ENCODE measurements at regions not wholly inside any gene's neighbourhood (a gene's known extent, or its start where the extent isn't known, plus 50 kb on each side); places are given as distances from the start of the nearest gene placed in this dataset.

DNA sequence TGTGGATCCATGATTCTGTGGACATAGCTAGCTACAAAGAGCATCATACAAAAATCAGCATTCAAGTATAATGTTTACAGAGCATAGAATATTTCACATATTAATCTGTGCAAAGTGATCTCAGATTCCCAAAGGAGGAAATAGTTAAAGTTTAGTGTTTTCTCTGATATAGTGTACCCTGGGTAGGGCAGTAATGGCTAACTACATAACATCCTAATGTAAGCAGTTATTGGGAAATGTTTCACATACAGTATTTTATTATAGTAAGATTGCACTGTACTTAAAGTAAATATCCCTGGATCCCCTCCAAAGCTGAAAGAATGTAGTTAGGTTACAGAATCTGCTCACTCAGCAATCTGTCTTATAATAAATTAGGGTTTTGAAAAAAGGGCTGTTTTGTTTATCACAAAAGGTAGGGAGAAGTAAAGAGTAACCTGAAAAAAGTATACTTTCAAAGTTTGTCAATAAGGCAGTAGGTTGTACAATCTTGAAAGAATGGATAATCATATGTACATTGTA lies 52.5 kb upstream of the SMARCA2 start:
- H3K4me1 ChIP-seq: no peaks in the 10 kb centered on the region
- no peak overlapping the region for H3K27ac ChIP-seq
- in situ Hi-C loops (cut with MboI; ENCODE audit: low sequenced_read_pairs in 4 of 4) (no loop called here), intact Hi-C loops (cut with DNase I; ENCODE audit: low total_unique reads) (no loop called here)
- H3K4me3 ChIP-seq: no peak overlapping the region
- no peak for ATAC-seq
- no peaks in the 10 kb centered on the region for H3K27me3 ChIP-seq
- DNase-seq: no peak
- H3K9me3 ChIP-seq: no peaks in the 10 kb centered on the region
- no peaks in the 10 kb centered on the region for H3K36me3 ChIP-seq
- TF ChIP-seq, protein P1, sequence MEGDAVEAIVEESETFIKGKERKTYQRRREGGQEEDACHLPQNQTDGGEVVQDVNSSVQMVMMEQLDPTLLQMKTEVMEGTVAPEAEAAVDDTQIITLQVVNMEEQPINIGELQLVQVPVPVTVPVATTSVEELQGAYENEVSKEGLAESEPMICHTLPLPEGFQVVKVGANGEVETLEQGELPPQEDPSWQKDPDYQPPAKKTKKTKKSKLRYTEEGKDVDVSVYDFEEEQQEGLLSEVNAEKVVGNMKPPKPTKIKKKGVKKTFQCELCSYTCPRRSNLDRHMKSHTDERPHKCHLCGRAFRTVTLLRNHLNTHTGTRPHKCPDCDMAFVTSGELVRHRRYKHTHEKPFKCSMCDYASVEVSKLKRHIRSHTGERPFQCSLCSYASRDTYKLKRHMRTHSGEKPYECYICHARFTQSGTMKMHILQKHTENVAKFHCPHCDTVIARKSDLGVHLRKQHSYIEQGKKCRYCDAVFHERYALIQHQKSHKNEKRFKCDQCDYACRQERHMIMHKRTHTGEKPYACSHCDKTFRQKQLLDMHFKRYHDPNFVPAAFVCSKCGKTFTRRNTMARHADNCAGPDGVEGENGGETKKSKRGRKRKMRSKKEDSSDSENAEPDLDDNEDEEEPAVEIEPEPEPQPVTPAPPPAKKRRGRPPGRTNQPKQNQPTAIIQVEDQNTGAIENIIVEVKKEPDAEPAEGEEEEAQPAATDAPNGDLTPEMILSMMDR (IDR thresholded peaks at IDR 0.05 in 4 of 5, conservative IDR thresholded peaks at IDR 0.05 in 1 of 5): no peak
- no peak for TF ChIP-seq POLR2A (IDR thresholded peaks at IDR 0.05)

DNA sequence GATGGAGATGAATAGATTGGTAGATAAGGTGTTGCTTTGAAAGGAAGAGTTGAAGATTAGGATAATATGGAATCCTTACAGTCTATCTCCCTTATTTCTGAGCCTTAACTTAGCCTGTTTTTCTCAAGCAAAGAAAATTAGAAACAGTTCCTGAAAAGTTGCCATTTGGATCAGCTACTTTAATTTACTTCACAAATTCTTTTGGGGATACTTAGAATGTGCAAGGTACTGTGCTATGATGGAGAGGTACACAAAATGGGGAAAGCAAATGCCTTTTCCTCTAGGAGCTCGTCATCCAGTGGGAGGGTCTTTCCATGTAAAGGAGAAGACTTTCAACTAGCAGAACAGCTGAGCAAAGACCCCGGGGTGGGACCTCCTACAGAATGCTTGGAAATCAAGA lies 51.1 kb upstream of the SMARCA2 start:
- no peak overlapping the region for H3K27ac ChIP-seq
- H3K9me3 ChIP-seq: no peaks in the 10 kb centered on the region
- in situ Hi-C loops (cut with MboI; ENCODE audit: low sequenced_read_pairs in 4 of 4) (no loop called here), intact Hi-C loops (cut with DNase I; ENCODE audit: low total_unique reads) (no loop called here)
- ATAC-seq (no peak), DNase-seq (no peak)
- TF ChIP-seq POLR2A (IDR thresholded peaks at IDR 0.05): no peak
- TF ChIP-seq, protein P1 (IDR thresholded peaks at IDR 0.05 in 4 of 5, conservative IDR thresholded peaks at IDR 0.05 in 1 of 5): no peak
- H3K27me3 ChIP-seq: no peaks in the 10 kb centered on the region
- no peak overlapping the region for H3K4me3 ChIP-seq
- no peaks in the 10 kb centered on the region for H3K36me3 ChIP-seq
- H3K4me1 ChIP-seq: no peaks in the 10 kb centered on the region
